K562 (cell line): ENCODE measurements at regions not wholly inside any gene's neighbourhood (a gene's known extent, or its start where the extent isn't known, plus 50 kb on each side); places are given as distances from the start of the nearest gene placed in this dataset.
"Not testable (repeated sequence)": the region's sequence is repeated elsewhere in the genome, so short reads cannot be mapped to it uniquely, and the experiment has no call there.

ENCODE experiments used
- ATAC-seq: fragments of 200-7000 bp; cut with Tn5 transposase; 3 replicates; pipeline ENCODE4 v1.9.1; 2020; ENCODE audit warnings: moderate library complexity
- BruUV-seq: library from RNA; stranded (reverse); fragments of 400-500 nt; replicated peaks from 2 replicates; lab custom pipeline; 2021; lab: Mats Ljungman, UMichigan
- CTCF ChIA-PET: fragments of 300-600 bp; formaldehyde crosslinking; extraction: SDS; loops from one replicate; lab custom pipeline; 2021; ENCODE audit warnings: low intra/inter-chr PET ratio; lab: Yijun Ruan, JAX
- POLR2A ChIA-PET: fragments of 300-600, 350-650 bp; sonication (Branson Sonifier 250); formaldehyde crosslinking; extraction: SDS; loops from one replicate; lab custom pipeline; 2021; ENCODE audit warnings: antibody characterized with exemption, inconsistent platforms; lab: Yijun Ruan, JAX
- DNase-seq, 4 experiments: peaks; one replicate each; pipeline versions ENCODE4 v3.0.0 to v3.0.0-alpha.2; 2011 to 2018; ENCODE audit warnings: low spot score in 3 of 4, mixed read lengths in 3 of 4; ENCODE audit errors: extremely low read depth in 1 of 4
- FAIRE-seq: peaks from 2 replicates; lab custom pipeline; 2011; peaks lifted over from hg19 to GRCh38; lab: Jason Lieb, UNC
- H2AFZ ChIP-seq: 2 replicates; pipeline ENCODE4 v1.6.0; 2011; ENCODE audit warnings: low read depth, low read length, control low read depth, inconsistent platforms
- H3K27ac ChIP-seq: fragments of 200-600 bp; 3 replicates; pipeline ENCODE4 v1.8.0; 2011; ENCODE audit warnings: low read depth, mild to moderate bottlenecking, control low read depth, inconsistent platforms, low read length, moderate library complexity, mixed read lengths; ENCODE audit errors: extremely low read depth
- H3K27me3 ChIP-seq, 2 experiments: fragments of 300-600 bp in 1 of 2; 2 replicates in 1 of 2; 3 replicates in 1 of 2; pipeline versions ENCODE4 v1.6.0 to v1.8.0; 2011; ENCODE audit warnings: inconsistent platforms in 2 of 2, low read length in 2 of 2, mild to moderate bottlenecking in 1 of 2, mixed read lengths in 1 of 2, moderate library complexity in 1 of 2; ENCODE audit not compliant: control insufficient read depth in 2 of 2, insufficient read depth in 2 of 2
- H3K36me3 ChIP-seq: fragments of 300-600 bp; 3 replicates; pipeline ENCODE4 v1.8.0; 2011; ENCODE audit warnings: mild to moderate bottlenecking, low read length, inconsistent platforms; ENCODE audit not compliant: control insufficient read depth, insufficient read depth
- H3K4me1 ChIP-seq, 2 experiments: fragments of 200-600 bp in 1 of 2; replicated peaks in 1 of 2; 2 replicates in 1 of 2; 3 replicates in 1 of 2; pipeline versions ENCODE4 v1.5.1 to v1.8.0; 2011; ENCODE audit warnings: inconsistent platforms in 2 of 2, low read length in 2 of 2, mild to moderate bottlenecking in 1 of 2, mixed read lengths in 1 of 2, moderate library complexity in 1 of 2; ENCODE audit not compliant: control insufficient read depth in 2 of 2, insufficient read depth in 2 of 2
- H3K4me2 ChIP-seq: 2 replicates; pipeline ENCODE4 v1.6.1; 2011; ENCODE audit warnings: low read length, control low read depth, inconsistent platforms, mixed read lengths; ENCODE audit not compliant: insufficient read depth
- H3K4me3 ChIP-seq: fragments of 200-600 bp; sonication (generic), shearing (Covaris generic); 2 replicates; pipeline ENCODE4 v1.5.1; 2016; ENCODE audit warnings: control low read depth, inconsistent platforms
- H3K79me2 ChIP-seq: fragments of 200-600 bp; 3 replicates; pipeline ENCODE4 v1.8.0; 2011; ENCODE audit warnings: low read length, inconsistent platforms; ENCODE audit not compliant: control insufficient read depth, insufficient read depth
- H3K9ac ChIP-seq, 2 experiments: 2 replicates each; pipeline versions ENCODE4 v1.6.0 to v1.6.1; 2011; ENCODE audit warnings: low read depth in 2 of 2, low read length in 2 of 2, control low read depth in 1 of 2, inconsistent platforms in 1 of 2, mild to moderate bottlenecking in 1 of 2, mixed read lengths in 1 of 2; ENCODE audit not compliant: insufficient read depth in 1 of 2
- H3K9me1 ChIP-seq: one replicate; pipeline ENCODE4 v1.6.0; 2011; ENCODE audit warnings: inconsistent platforms, mild to moderate bottlenecking, low read length, moderate library complexity; ENCODE audit not compliant: control insufficient read depth, insufficient read depth
- H3K9me3 ChIP-seq: replicated peaks from 2 replicates; pipeline ENCODE4 v1.5.1; 2011; ENCODE audit warnings: low read depth, low read length, inconsistent platforms; ENCODE audit not compliant: control insufficient read depth, insufficient read depth
- H4K20me1 ChIP-seq: replicated peaks from 2 replicates; pipeline ENCODE4 v1.6.1; 2011; ENCODE audit warnings: low read length, inconsistent platforms, mixed read lengths; ENCODE audit not compliant: control insufficient read depth, insufficient read depth
- ATF1 ChIP-seq, 2 experiments: fragments of 450-650 bp in 1 of 2; IDR thresholded peaks; 2 replicates each; pipeline ENCODE4 v1.6.1; 2016; ENCODE audit warnings: missing compliant biosample characterization in 1 of 2, missing genetic modification characterization in 1 of 2
- CEBPZ ChIP-seq: fragments of 150-350 bp; IDR thresholded peaks from 2 replicates; pipeline ENCODE4 v1.6.1; 2014; ENCODE audit warnings: low read depth, mild to moderate bottlenecking, low read length, borderline replicate concordance
- CREB1 ChIP-seq, 2 experiments: sonication (generic) in 1 of 2; formaldehyde crosslinking in 1 of 2; IDR thresholded peaks; 2 replicates each; pipeline versions ENCODE4 v1.6.1 to v1.8.0; 2012 to 2022; ENCODE audit warnings: inconsistent platforms in 1 of 2, mild to moderate bottlenecking in 1 of 2, missing genetic modification reagents in 1 of 2, moderate library complexity in 1 of 2
- CREM ChIP-seq: IDR thresholded peaks from 2 replicates; pipeline ENCODE4 v1.6.1; 2014; ENCODE audit warnings: antibody characterized with exemption, low read depth
- HMG20B ChIP-seq: fragments of 250-450 bp; sonication (Bioruptor Pico); IDR thresholded peaks from 2 replicates; pipeline ENCODE4 v1.5.0; 2021; ENCODE audit warnings: mild to moderate bottlenecking
- PHF20 ChIP-seq: fragments of 450-650 bp; IDR thresholded peaks from 2 replicates; pipeline ENCODE4 v1.6.1; 2018; ENCODE audit not compliant: partially characterized antibody
- SAP30 ChIP-seq: fragments of 200-600 bp; sonication (generic); IDR thresholded peaks from 2 replicates; pipeline ENCODE4 v1.6.1; 2012; ENCODE audit warnings: borderline replicate concordance, low read depth, mild to moderate bottlenecking, moderate library complexity, low read length, control low read depth, inconsistent platforms; ENCODE audit not compliant: insufficient read depth, poor library complexity, severe bottlenecking
- TAF1 ChIP-seq: IDR thresholded peaks from 2 replicates; pipeline ENCODE4 v1.6.1; 2011; ENCODE audit warnings: mild to moderate bottlenecking, low read length, moderate library complexity; ENCODE audit not compliant: insufficient read depth, control insufficient read depth, severe bottlenecking; ENCODE audit errors: extremely low read depth
- ZNF77 ChIP-seq: fragments of 250-450 bp; sonication (Bioruptor Pico); IDR thresholded peaks from 2 replicates; pipeline ENCODE4 v1.5.0; 2020
- WGBS: fragments of 100-300 bp; shearing (Covaris generic); methylation state at CpG from one replicate; pipeline ENCODE4 v1.1.6; 2016; ENCODE audit warnings: low coverage, mixed read lengths; ENCODE audit not compliant: insufficient coverage; ENCODE audit errors: missing lambda C conversion rate; 5-methylcytosine and 5-hydroxymethylcytosine counted together
- in situ Hi-C: fragments of 300-500 bp; cut with MboI; formaldehyde crosslinking; loops from 4 replicates; pipeline ENCODE4 v1.15.0; 2018; ENCODE audit warnings: inconsistent platforms, mixed read lengths
- intact Hi-C: fragments of 100-400 bp; cut with micrococcal nuclease; formaldehyde crosslinking; loops from 2 replicates; pipeline ENCODE4 v1.14.2; 2022

- no peak for TF ChIP-seq SAP30
- TF ChIP-seq PHF20: no peak
- no peak for TF ChIP-seq CEBPZ
- TF ChIP-seq HMG20B (CRISPR knock-in tag): no peak
- TF ChIP-seq TAF1: no peak
- TF ChIP-seq ZNF77 (CRISPR knock-in tag): no peak
Measured at GRCh38 chr16:86737083-86737482, 158.7 kb downstream of the FOXL1 start (continued).

GRCh38 chr16:86738322-86738721 is 160.0 kb downstream of the FOXL1 start:
- TF ChIP-seq CREB1 (IDR thresholded peaks at IDR 0.05) (peak; percentile 72; the same call in 1 of the 2 replicates), CREB1 (CRISPR knock-in tag; IDR thresholded peaks at IDR 0.05) (peak; percentile 48), ATF1 (tag; IDR thresholded peaks at IDR 0.05) (peak; percentile 46; the same call in 1 of the 2 replicates), CREM (peak; percentile 63)
- DNase-seq; intact Hi-C loops; H3K4me3 ChIP-seq; in situ Hi-C loops; H3K27ac ChIP-seq; H2AFZ ChIP-seq; H3K9me1 ChIP-seq; H3K79me2 ChIP-seq; H3K36me3 ChIP-seq; FAIRE-seq; H3K9me3 ChIP-seq; CTCF ChIA-PET; H4K20me1 ChIP-seq; BruUV-seq; H3K9ac ChIP-seq; H3K4me2 ChIP-seq; ATAC-seq; H3K4me1 ChIP-seq; TF ChIP-seq ATF1 (CRISPR knock-in tag; IDR thresholded peaks at IDR 0.05): not testable (repeated sequence)
- POLR2A ChIA-PET: interaction anchor here (0.7 kb wide), 1 partner anchor 463 kb away, joined by 3 read pairs; no protein-coding TSS in a partner anchor
- H3K27me3 ChIP-seq: peaks cover 42 to 79% of the 10 kb centered on the region in 2 experiments; a peak in 4 of 5 replicates
- WGBS: under 1% methylated on average over 20 of the region's 35 CpGs
